ENCODE measurements at regions not wholly inside any gene's neighbourhood (a gene's known extent, or its start where the extent isn't known, plus 50 kb on each side); places are given as distances from the start of the nearest gene placed in this dataset.

- Mint-ChIP-seq H3K36me3 (no peaks in the 10 kb centered on the region), H3K9me3 (ENCODE audit: low read depth) (no peaks in the 10 kb centered on the region), H3K27ac (no peak overlapping the region), H3K27me3 (peaks cover 72% of the 10 kb centered on the region), H3K4me3 (no peak overlapping the region), H3K4me1 (no peaks in the 10 kb centered on the region)
- DNase-seq (no peak), ATAC-seq (no peak)
- CTCF ChIA-PET = no interaction called here
Observed at GRCh38 chr6:40973304-40973703, 65.7 kb downstream of the UNC5CL start.

- no peak for ATAC-seq
- Mint-ChIP-seq H3K9me3 (ENCODE audit: low read depth) (no peaks in the 10 kb centered on the region), H3K4me3 (no peak overlapping the region), H3K4me1 (no peaks in the 10 kb centered on the region), H3K36me3 (no peaks in the 10 kb centered on the region), H3K27me3 (peaks cover 71% of the 10 kb centered on the region), H3K27ac (no peak overlapping the region)
- DNase-seq = no peak
- CTCF ChIA-PET = no interaction called here
Observed at GRCh38 chr6:40972814-40973213, 66.2 kb downstream of the UNC5CL start.

- no peak overlapping the region for H3K27ac Mint-ChIP-seq
- no peaks in the 10 kb centered on the region for H3K4me1 Mint-ChIP-seq
- DNase-seq (no peak), ATAC-seq (no peak)
- no peak overlapping the region for H3K4me3 Mint-ChIP-seq
- H3K9me3 Mint-ChIP-seq (ENCODE audit: low read depth) = no peaks in the 10 kb centered on the region
- CTCF ChIA-PET = no interaction called here
- no peaks in the 10 kb centered on the region for H3K36me3 Mint-ChIP-seq
- peaks cover 65% of the 10 kb centered on the region for H3K27me3 Mint-ChIP-seq
Observed at GRCh38 chr6:40972190-40972589, 66.8 kb downstream of the UNC5CL start.

- no peaks in the 10 kb centered on the region for H3K36me3 Mint-ChIP-seq
- DNase-seq = no peak
- no peaks in the 10 kb centered on the region for H3K9me3 Mint-ChIP-seq (ENCODE audit: low read depth)
- H3K27me3 Mint-ChIP-seq = peaks cover 32% of the 10 kb centered on the region
- no peak overlapping the region for H3K27ac Mint-ChIP-seq
- H3K4me1 Mint-ChIP-seq = no peaks in the 10 kb centered on the region
- no peak for ATAC-seq
- CTCF ChIA-PET = no interaction called here
- H3K4me3 Mint-ChIP-seq = no peak overlapping the region
Observed at GRCh38 chr6:40968620-40969164, 70.3 kb downstream of the UNC5CL start.

GRCh38 chr6:40966860-40967259 is 72.2 kb downstream of the UNC5CL start:
- DNase-seq = no peak
- Mint-ChIP-seq H3K27ac (no peak overlapping the region), H3K36me3 (peaks cover 1% of the 10 kb centered on the region), H3K9me3 (ENCODE audit: low read depth) (no peaks in the 10 kb centered on the region), H3K27me3 (peaks cover 17% of the 10 kb centered on the region), H3K4me3 (no peak overlapping the region), H3K4me1 (peaks cover 13% of the 10 kb centered on the region)
- CTCF ChIA-PET = no interaction called here
- no peak for ATAC-seq

- CTCF ChIA-PET = no interaction called here
- Mint-ChIP-seq H3K27ac (no peak overlapping the region), H3K9me3 (ENCODE audit: low read depth) (no peaks in the 10 kb centered on the region), H3K36me3 (peaks cover 1% of the 10 kb centered on the region), H3K27me3 (peaks cover 7% of the 10 kb centered on the region), H3K4me1 (peaks cover 20% of the 10 kb centered on the region), H3K4me3 (no peak overlapping the region)
- ATAC-seq (no peak), DNase-seq (no peak)
Observed at GRCh38 chr6:40965046-40965445, 74.0 kb downstream of the UNC5CL start.

GRCh38 chr6:40963019-40963418 is 76.0 kb downstream of the UNC5CL start:
- ATAC-seq (no peak), DNase-seq (no peak)
- Mint-ChIP-seq H3K9me3 (ENCODE audit: low read depth) (no peaks in the 10 kb centered on the region), H3K4me3 (no peak overlapping the region), H3K36me3 (peaks cover 1% of the 10 kb centered on the region), H3K27me3 (peaks cover 2% of the 10 kb centered on the region), H3K27ac (no peak overlapping the region), H3K4me1 (peaks cover 20% of the 10 kb centered on the region)
- CTCF ChIA-PET = no interaction called here

GRCh38 chr6:40962241-40962640 is 76.8 kb downstream of the UNC5CL start:
- peak; percentile 77 for DNase-seq
- peak; percentile 92 for ATAC-seq
- Mint-ChIP-seq H3K27me3 (peaks cover 7% of the 10 kb centered on the region), H3K4me3 (no peak overlapping the region), H3K9me3 (ENCODE audit: low read depth) (no peaks in the 10 kb centered on the region), H3K4me1 (peaks cover 20% of the 10 kb centered on the region), H3K36me3 (peaks cover 1% of the 10 kb centered on the region), H3K27ac (peak overlapping the region; percentile 60)
- CTCF ChIA-PET = no interaction called here

GRCh38 chr6:40961831-40962230 is 77.2 kb downstream of the UNC5CL start:
- H3K4me1 Mint-ChIP-seq = peaks cover 20% of the 10 kb centered on the region
- H3K27me3 Mint-ChIP-seq = peaks cover 8% of the 10 kb centered on the region
- H3K36me3 Mint-ChIP-seq = peaks cover 1% of the 10 kb centered on the region
- H3K4me3 Mint-ChIP-seq = no peak overlapping the region
- H3K9me3 Mint-ChIP-seq (ENCODE audit: low read depth) = no peaks in the 10 kb centered on the region
- H3K27ac Mint-ChIP-seq = peak overlapping the region; percentile 60
- DNase-seq = no peak
- no peak for ATAC-seq
- CTCF ChIA-PET = no interaction called here

GRCh38 chr6:40960742-40961430 is 78.1 kb downstream of the UNC5CL start:
- no peak overlapping the region for H3K27ac Mint-ChIP-seq
- H3K4me3 Mint-ChIP-seq = no peak overlapping the region
- CTCF ChIA-PET = no interaction called here
- ATAC-seq (no peak), DNase-seq (no peak)
- H3K4me1 Mint-ChIP-seq = peaks cover 20% of the 10 kb centered on the region
- peaks cover 1% of the 10 kb centered on the region for H3K36me3 Mint-ChIP-seq
- peaks cover 13% of the 10 kb centered on the region for H3K27me3 Mint-ChIP-seq
- H3K9me3 Mint-ChIP-seq (ENCODE audit: low read depth) = no peaks in the 10 kb centered on the region

GRCh38 chr6:40959781-40960327 is 79.2 kb downstream of the UNC5CL start:
- CTCF ChIA-PET = no interaction called here
- no peak for ATAC-seq
- peaks cover 20% of the 10 kb centered on the region for H3K4me1 Mint-ChIP-seq
- no peak overlapping the region for H3K27ac Mint-ChIP-seq
- H3K36me3 Mint-ChIP-seq = peaks cover 1% of the 10 kb centered on the region
- no peak overlapping the region for H3K4me3 Mint-ChIP-seq
- no peaks in the 10 kb centered on the region for H3K9me3 Mint-ChIP-seq (ENCODE audit: low read depth)
- H3K27me3 Mint-ChIP-seq = peaks cover 15% of the 10 kb centered on the region
- no peak for DNase-seq

- H3K27me3 Mint-ChIP-seq = peaks cover 17% of the 10 kb centered on the region
- no peak overlapping the region for H3K27ac Mint-ChIP-seq
- CTCF ChIA-PET = no interaction called here
- peaks cover 20% of the 10 kb centered on the region for H3K4me1 Mint-ChIP-seq
- H3K4me3 Mint-ChIP-seq = no peak overlapping the region
- H3K36me3 Mint-ChIP-seq = peaks cover 1% of the 10 kb centered on the region
- no peak for DNase-seq
- no peaks in the 10 kb centered on the region for H3K9me3 Mint-ChIP-seq (ENCODE audit: low read depth)
- ATAC-seq = no peak
Observed at GRCh38 chr6:40958738-40959137, 80.3 kb downstream of the UNC5CL start.

- no peak for ATAC-seq
- H3K4me3 Mint-ChIP-seq = no peak overlapping the region
- CTCF ChIA-PET = no interaction called here
Observed at GRCh38 chr6:40957616-40958492, 81.2 kb downstream of the UNC5CL start.

GRCh38 chr6:40956936-40957335 is 82.1 kb downstream of the UNC5CL start:
- ATAC-seq = no peak
- no peak overlapping the region for H3K4me3 Mint-ChIP-seq

More at GRCh38 chr6:40957616-40958492, 81.2 kb downstream of the UNC5CL start:
- Mint-ChIP-seq H3K4me1 (peaks cover 17% of the 10 kb centered on the region), H3K27ac (no peak overlapping the region), H3K36me3 (peaks cover 1% of the 10 kb centered on the region), H3K9me3 (ENCODE audit: low read depth) (no peaks in the 10 kb centered on the region), H3K27me3 (peaks cover 17% of the 10 kb centered on the region)
- no peak for DNase-seq

More at GRCh38 chr6:40956936-40957335, 82.1 kb downstream of the UNC5CL start:
- Mint-ChIP-seq H3K36me3 (no peaks in the 10 kb centered on the region), H3K9me3 (ENCODE audit: low read depth) (no peaks in the 10 kb centered on the region), H3K27ac (no peak overlapping the region), H3K27me3 (peaks cover 20% of the 10 kb centered on the region), H3K4me1 (peaks cover 8% of the 10 kb centered on the region)
- DNase-seq = no peak
- CTCF ChIA-PET = no interaction called here

All from activated CD8-positive, alpha-beta memory T cell treated with anti-CD3 and anti-CD28 coated beads, Interleukin-2, amount 10 ng/mL, durations not matched to agents 7 days and 5 days (primary cell).